HAP-1 (cell line): ENCODE measurements at regions not wholly inside any gene's neighbourhood (a gene's known extent, or its start where the extent isn't known, plus 50 kb on each side); places are given as distances from the start of the nearest gene placed in this dataset.

ENCODE experiments used
- DNase-seq, 2 experiments: peaks; one replicate each; pipeline ENCODE4 v3.0.0-alpha.2; 2016 to 2020; ENCODE audit warnings: low spot score in 2 of 2
- H3K27me3 ChIP-seq: fragments of 250-450 bp; sonication (Bioruptor Pico); 2 replicates; pipeline ENCODE4 v1.5.1; 2020; ENCODE audit warnings: low read depth, mild to moderate bottlenecking, moderate library complexity
- H3K36me3 ChIP-seq: fragments of 250-450 bp; sonication (Bioruptor Pico); replicated peaks from 2 replicates; pipeline ENCODE4 v1.5.1; 2020; ENCODE audit warnings: mild to moderate bottlenecking
- H3K4me1 ChIP-seq: fragments of 250-450 bp; sonication (Bioruptor Pico); 2 replicates; pipeline ENCODE4 v1.5.1; 2020; ENCODE audit warnings: mild to moderate bottlenecking
- H3K4me3 ChIP-seq: fragments of 250-450 bp; sonication (Bioruptor Pico); 2 replicates; pipeline ENCODE4 v1.5.1; 2020; ENCODE audit warnings: mild to moderate bottlenecking, moderate library complexity
- H3K9me3 ChIP-seq: fragments of 250-450 bp; sonication (Bioruptor Pico); 2 replicates; pipeline ENCODE4 v1.5.1; 2020; ENCODE audit warnings: mild to moderate bottlenecking, moderate library complexity
- in situ Hi-C: fragments of 300-500 bp; cut with MboI; formaldehyde crosslinking; loops from 3 replicates; pipeline ENCODE4 v1.14.3; 2020; ENCODE audit warnings: low sequenced_read_pairs, inconsistent platforms, mixed read lengths

GRCh38 chr2:192357217-192357616 is 162.5 kb upstream of the TMEFF2 start:
- H3K27me3 ChIP-seq: no peaks in the 10 kb centered on the region
- H3K36me3 ChIP-seq: no peaks in the 10 kb centered on the region
- no peaks in the 10 kb centered on the region for H3K9me3 ChIP-seq
- no peak for DNase-seq
- in situ Hi-C loops: no loop called here
- H3K4me3 ChIP-seq: no peak overlapping the region
- H3K4me1 ChIP-seq: no peaks in the 10 kb centered on the region

GRCh38 chr2:192354512-192355244 is 159.9 kb upstream of the TMEFF2 start:
- no peaks in the 10 kb centered on the region for H3K4me1 ChIP-seq
- no peaks in the 10 kb centered on the region for H3K27me3 ChIP-seq
- no peak overlapping the region for H3K4me3 ChIP-seq
- DNase-seq: no peak
- in situ Hi-C loops: no loop called here
- H3K9me3 ChIP-seq: no peaks in the 10 kb centered on the region
- no peaks in the 10 kb centered on the region for H3K36me3 ChIP-seq

GRCh38 chr2:192347542-192347941 is 152.8 kb upstream of the TMEFF2 start:
- in situ Hi-C loops: no loop called here
- H3K9me3 ChIP-seq: no peaks in the 10 kb centered on the region; the same call in 1 of the 2 replicates
- no peaks in the 10 kb centered on the region for H3K4me1 ChIP-seq
- no peak overlapping the region for H3K4me3 ChIP-seq
- DNase-seq: no peak
- H3K36me3 ChIP-seq: no peaks in the 10 kb centered on the region
- no peaks in the 10 kb centered on the region for H3K27me3 ChIP-seq

- no peak for DNase-seq
- Histone ChIP-seq H3K4me1 (no peaks in the 10 kb centered on the region), H3K4me3 (no peak overlapping the region), H3K36me3 (no peaks in the 10 kb centered on the region), H3K9me3 (no peaks in the 10 kb centered on the region; the same call in 1 of the 2 replicates), H3K27me3 (no peaks in the 10 kb centered on the region)
- in situ Hi-C loops: no loop called here
Observed at GRCh38 chr2:192345287-192345686, 150.6 kb upstream of the TMEFF2 start.

GRCh38 chr2:192333642-192334041 is 138.9 kb upstream of the TMEFF2 start:
- Histone ChIP-seq H3K4me3 (no peak overlapping the region), H3K27me3 (no peaks in the 10 kb centered on the region), H3K4me1 (no peaks in the 10 kb centered on the region), H3K36me3 (no peaks in the 10 kb centered on the region), H3K9me3 (no peaks in the 10 kb centered on the region)
- in situ Hi-C loops: no loop called here
- no peak for DNase-seq

GRCh38 chr2:192328297-192328696 is 133.6 kb upstream of the TMEFF2 start:
- DNase-seq: no peak
- in situ Hi-C loops: no loop called here

GRCh38 chr2:192327576-192327975 is 132.8 kb upstream of the TMEFF2 start:
- DNase-seq: no peak
- H3K4me3 ChIP-seq: no peak overlapping the region
- H3K4me1 ChIP-seq: no peaks in the 10 kb centered on the region
- in situ Hi-C loops: no loop called here
- H3K36me3 ChIP-seq: no peaks in the 10 kb centered on the region
- H3K9me3 ChIP-seq: no peaks in the 10 kb centered on the region
- H3K27me3 ChIP-seq: no peaks in the 10 kb centered on the region

More at GRCh38 chr2:192328297-192328696, 133.6 kb upstream of the TMEFF2 start:
- Histone ChIP-seq H3K4me1 (no peaks in the 10 kb centered on the region), H3K36me3 (no peaks in the 10 kb centered on the region), H3K9me3 (no peaks in the 10 kb centered on the region), H3K27me3 (no peaks in the 10 kb centered on the region), H3K4me3 (no peak overlapping the region)

GRCh38 chr2:192315543-192315942 is 120.8 kb upstream of the TMEFF2 start:
- no peaks in the 10 kb centered on the region for H3K36me3 ChIP-seq
- DNase-seq: no peak
- H3K27me3 ChIP-seq: no peaks in the 10 kb centered on the region
- in situ Hi-C loops: no loop called here
- H3K4me3 ChIP-seq: no peak overlapping the region
- H3K4me1 ChIP-seq: no peaks in the 10 kb centered on the region
- no peaks in the 10 kb centered on the region for H3K9me3 ChIP-seq

GRCh38 chr2:192314800-192315481 is 120.2 kb upstream of the TMEFF2 start:
- Histone ChIP-seq H3K9me3 (no peaks in the 10 kb centered on the region), H3K27me3 (no peaks in the 10 kb centered on the region), H3K4me3 (no peak overlapping the region), H3K4me1 (no peaks in the 10 kb centered on the region), H3K36me3 (no peaks in the 10 kb centered on the region)
- DNase-seq: no peak
- in situ Hi-C loops: no loop called here

- H3K36me3 ChIP-seq: no peaks in the 10 kb centered on the region
- H3K27me3 ChIP-seq: no peaks in the 10 kb centered on the region
- DNase-seq: no peak
- H3K4me1 ChIP-seq: no peaks in the 10 kb centered on the region
- no peaks in the 10 kb centered on the region for H3K9me3 ChIP-seq
- in situ Hi-C loops: no loop called here
- H3K4me3 ChIP-seq: no peak overlapping the region
Observed at GRCh38 chr2:192313773-192314172, 119.0 kb upstream of the TMEFF2 start.

GRCh38 chr2:192311701-192312460 is 117.1 kb upstream of the TMEFF2 start:
- Histone ChIP-seq H3K4me1 (no peaks in the 10 kb centered on the region), H3K36me3 (no peaks in the 10 kb centered on the region), H3K4me3 (no peak overlapping the region), H3K9me3 (no peaks in the 10 kb centered on the region), H3K27me3 (no peaks in the 10 kb centered on the region)
- in situ Hi-C loops: no loop called here
- DNase-seq: no peak

- H3K4me1 ChIP-seq: no peaks in the 10 kb centered on the region
- in situ Hi-C loops: no loop called here
- H3K4me3 ChIP-seq: no peak overlapping the region
- H3K9me3 ChIP-seq: no peaks in the 10 kb centered on the region
- no peak for DNase-seq
- H3K36me3 ChIP-seq: no peaks in the 10 kb centered on the region
- H3K27me3 ChIP-seq: no peaks in the 10 kb centered on the region
Observed at GRCh38 chr2:192307530-192307929, 112.8 kb upstream of the TMEFF2 start.

GRCh38 chr2:192298664-192299063 is 103.9 kb upstream of the TMEFF2 start:
- Histone ChIP-seq H3K36me3 (no peaks in the 10 kb centered on the region), H3K9me3 (no peaks in the 10 kb centered on the region), H3K4me1 (peaks cover 8% of the 10 kb centered on the region), H3K27me3 (no peaks in the 10 kb centered on the region), H3K4me3 (no peak overlapping the region)
- in situ Hi-C loops: no loop called here
- DNase-seq: peak in 1 of 2 experiments; percentile 14

- in situ Hi-C loops: no loop called here
- H3K9me3 ChIP-seq: no peaks in the 10 kb centered on the region
- no peak for DNase-seq
- H3K27me3 ChIP-seq: no peaks in the 10 kb centered on the region
- no peak overlapping the region for H3K4me3 ChIP-seq
- H3K4me1 ChIP-seq: no peaks in the 10 kb centered on the region; the same call in 1 of the 2 replicates
- H3K36me3 ChIP-seq: no peaks in the 10 kb centered on the region
Observed at GRCh38 chr2:192292478-192292877, 97.7 kb upstream of the TMEFF2 start.
